ENCODE measurements at regions not wholly inside any gene's neighbourhood (a gene's known extent, or its start where the extent isn't known, plus 50 kb on each side); places are given as distances from the start of the nearest gene placed in this dataset.

GRCh38 chr14:87529081-87529480 is 463.9 kb downstream of the GALC start:
- no peaks in the 10 kb centered on the region for H3K27me3 ChIP-seq (ENCODE audit: control insufficient read depth in 5 of 5, insufficient read depth in 4 of 5, low read length in 5 of 5)
- H3K9me3 ChIP-seq (ENCODE audit: control insufficient read depth in 5 of 5, low read length in 5 of 5): no peaks in the 10 kb centered on the region
- no peaks in the 10 kb centered on the region for H3K4me1 ChIP-seq (ENCODE audit: control insufficient read depth in 5 of 5, insufficient read depth in 5 of 5, low read length in 5 of 5)

GRCh38 chr14:87526731-87527130 is 466.3 kb downstream of the GALC start:
- no peak overlapping the region for H3K27ac ChIP-seq (ENCODE audit: low read depth, low read length)
- H3K27me3 ChIP-seq (ENCODE audit: control insufficient read depth in 5 of 5, insufficient read depth in 4 of 5, low read length in 5 of 5): no peaks in the 10 kb centered on the region
- no peaks in the 10 kb centered on the region for H3K36me3 ChIP-seq (ENCODE audit: control insufficient read depth in 5 of 5, insufficient read depth in 5 of 5, low read length in 5 of 5)
- no peaks in the 10 kb centered on the region for H3K4me1 ChIP-seq (ENCODE audit: control insufficient read depth in 5 of 5, insufficient read depth in 5 of 5, low read length in 5 of 5)
- H3K4me3 ChIP-seq (ENCODE audit: low read depth in 1 of 5, low read length in 5 of 5): no peak overlapping the region
- H3K9me3 ChIP-seq (ENCODE audit: control insufficient read depth in 5 of 5, low read length in 5 of 5): no peaks in the 10 kb centered on the region
- H3K9ac ChIP-seq (ENCODE audit: low read length in 5 of 5): no peak overlapping the region

More at GRCh38 chr14:87529081-87529480, 463.9 kb downstream of the GALC start:
- Histone ChIP-seq H3K36me3 (ENCODE audit: control insufficient read depth in 5 of 5, insufficient read depth in 5 of 5, low read length in 5 of 5) (no peaks in the 10 kb centered on the region), H3K27ac (ENCODE audit: low read depth, low read length) (no peak overlapping the region), H3K4me3 (ENCODE audit: low read depth in 1 of 5, low read length in 5 of 5) (no peak overlapping the region), H3K9ac (ENCODE audit: low read length in 5 of 5) (no peak overlapping the region)

- Histone ChIP-seq H3K4me1 (ENCODE audit: control insufficient read depth in 5 of 5, insufficient read depth in 5 of 5, low read length in 5 of 5) (no peaks in the 10 kb centered on the region), H3K9me3 (ENCODE audit: control insufficient read depth in 5 of 5, low read length in 5 of 5) (no peaks in the 10 kb centered on the region), H3K9ac (ENCODE audit: low read length in 5 of 5) (no peak overlapping the region), H3K36me3 (ENCODE audit: control insufficient read depth in 5 of 5, insufficient read depth in 5 of 5, low read length in 5 of 5) (no peaks in the 10 kb centered on the region), H3K27ac (ENCODE audit: low read depth, low read length) (no peak overlapping the region), H3K27me3 (ENCODE audit: control insufficient read depth in 5 of 5, insufficient read depth in 4 of 5, low read length in 5 of 5) (no peaks in the 10 kb centered on the region), H3K4me3 (ENCODE audit: low read depth in 1 of 5, low read length in 5 of 5) (no peak overlapping the region)
These were observed 469.0 kb downstream of the GALC start for GRCh38 chr14:87524011-87524410.

DNA sequence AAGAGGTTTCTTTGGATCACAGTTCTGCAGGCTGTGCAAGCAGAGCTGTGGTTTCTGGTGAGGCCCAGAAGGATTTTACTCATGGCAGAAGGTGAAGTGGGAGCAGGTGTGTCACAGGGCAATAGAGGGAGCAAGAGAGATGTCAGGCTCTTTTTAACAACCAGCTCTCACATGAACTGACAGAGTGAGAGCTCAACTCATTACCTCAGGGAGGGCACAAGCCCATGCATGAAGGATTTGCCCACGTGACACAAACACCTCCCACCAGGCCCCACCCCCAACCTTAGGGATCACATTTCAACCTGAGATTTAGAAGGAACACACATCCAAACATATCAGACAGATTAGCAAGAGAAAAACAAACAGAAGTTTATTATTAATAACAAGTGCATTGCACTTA is 470.4 kb downstream of the GALC start:
- Histone ChIP-seq H3K9ac (ENCODE audit: low read length in 5 of 5) (no peak overlapping the region), H3K4me1 (ENCODE audit: control insufficient read depth in 5 of 5, insufficient read depth in 5 of 5, low read length in 5 of 5) (no peaks in the 10 kb centered on the region), H3K36me3 (ENCODE audit: control insufficient read depth in 5 of 5, insufficient read depth in 5 of 5, low read length in 5 of 5) (no peaks in the 10 kb centered on the region), H3K27ac (ENCODE audit: low read depth, low read length) (no peak overlapping the region), H3K27me3 (ENCODE audit: control insufficient read depth in 5 of 5, insufficient read depth in 4 of 5, low read length in 5 of 5) (no peaks in the 10 kb centered on the region), H3K9me3 (ENCODE audit: control insufficient read depth in 5 of 5, low read length in 5 of 5) (peaks cover 0 to 3% (median under 1%) of the 10 kb centered on the region in 5 donors), H3K4me3 (ENCODE audit: low read depth in 1 of 5, low read length in 5 of 5) (no peak overlapping the region)

GRCh38 chr14:87508333-87508732 is 484.6 kb downstream of the GALC start:
- H3K9ac ChIP-seq (ENCODE audit: low read length in 5 of 5): no peak overlapping the region
- H3K4me1 ChIP-seq (ENCODE audit: control insufficient read depth in 5 of 5, insufficient read depth in 5 of 5, low read length in 5 of 5): no peaks in the 10 kb centered on the region
- H3K4me3 ChIP-seq (ENCODE audit: low read depth in 1 of 5, low read length in 5 of 5): no peak overlapping the region
- H3K27me3 ChIP-seq (ENCODE audit: control insufficient read depth in 5 of 5, insufficient read depth in 4 of 5, low read length in 5 of 5): no peaks in the 10 kb centered on the region
- H3K36me3 ChIP-seq (ENCODE audit: control insufficient read depth in 5 of 5, insufficient read depth in 5 of 5, low read length in 5 of 5): no peaks in the 10 kb centered on the region
- no peak overlapping the region for H3K27ac ChIP-seq (ENCODE audit: low read depth, low read length)
- peaks cover 0 to 3% (median 0%) of the 10 kb centered on the region in 5 donors for H3K9me3 ChIP-seq (ENCODE audit: control insufficient read depth in 5 of 5, low read length in 5 of 5)

DNA sequence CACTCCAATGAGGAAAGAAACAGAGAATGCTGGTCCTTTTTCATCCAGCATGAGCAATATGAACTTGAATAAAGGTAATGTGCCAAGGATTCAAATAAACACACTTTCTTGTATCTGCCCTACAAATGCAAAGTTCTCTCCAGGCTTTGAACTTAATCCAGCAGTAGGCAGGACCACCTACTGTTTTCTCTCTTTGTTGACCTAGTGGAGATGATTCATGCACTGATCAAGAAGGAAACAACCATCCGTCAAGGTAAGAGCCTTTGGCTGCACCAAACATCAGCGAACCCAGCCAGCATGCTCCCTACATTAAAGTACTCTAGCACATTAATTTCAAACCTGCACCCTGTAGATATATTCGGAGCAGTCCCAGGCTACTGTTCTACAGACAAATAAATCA is 489.3 kb downstream of the GALC start:
- Histone ChIP-seq H3K9me3 (ENCODE audit: control insufficient read depth in 5 of 5, low read length in 5 of 5) (no peaks in the 10 kb centered on the region), H3K27ac (ENCODE audit: low read depth, low read length) (no peak overlapping the region), H3K27me3 (ENCODE audit: control insufficient read depth in 5 of 5, insufficient read depth in 4 of 5, low read length in 5 of 5) (no peaks in the 10 kb centered on the region), H3K9ac (ENCODE audit: low read length in 5 of 5) (no peak overlapping the region), H3K4me3 (ENCODE audit: low read depth in 1 of 5, low read length in 5 of 5) (no peak overlapping the region), H3K36me3 (ENCODE audit: control insufficient read depth in 5 of 5, insufficient read depth in 5 of 5, low read length in 5 of 5) (no peaks in the 10 kb centered on the region), H3K4me1 (ENCODE audit: control insufficient read depth in 5 of 5, insufficient read depth in 5 of 5, low read length in 5 of 5) (no peaks in the 10 kb centered on the region)

GRCh38 chr14:87497301-87497700 is 495.7 kb downstream of the GALC start:
- H3K36me3 ChIP-seq (ENCODE audit: control insufficient read depth in 5 of 5, insufficient read depth in 5 of 5, low read length in 5 of 5): no peaks in the 10 kb centered on the region
- H3K27me3 ChIP-seq (ENCODE audit: control insufficient read depth in 5 of 5, insufficient read depth in 4 of 5, low read length in 5 of 5): no peaks in the 10 kb centered on the region
- no peak overlapping the region for H3K9ac ChIP-seq (ENCODE audit: low read length in 5 of 5)
- no peak overlapping the region for H3K27ac ChIP-seq (ENCODE audit: low read depth, low read length)
- H3K4me1 ChIP-seq (ENCODE audit: control insufficient read depth in 5 of 5, insufficient read depth in 5 of 5, low read length in 5 of 5): no peaks in the 10 kb centered on the region
- H3K9me3 ChIP-seq (ENCODE audit: control insufficient read depth in 5 of 5, low read length in 5 of 5): no peaks in the 10 kb centered on the region
- no peak overlapping the region for H3K4me3 ChIP-seq (ENCODE audit: low read depth in 1 of 5, low read length in 5 of 5)

DNA sequence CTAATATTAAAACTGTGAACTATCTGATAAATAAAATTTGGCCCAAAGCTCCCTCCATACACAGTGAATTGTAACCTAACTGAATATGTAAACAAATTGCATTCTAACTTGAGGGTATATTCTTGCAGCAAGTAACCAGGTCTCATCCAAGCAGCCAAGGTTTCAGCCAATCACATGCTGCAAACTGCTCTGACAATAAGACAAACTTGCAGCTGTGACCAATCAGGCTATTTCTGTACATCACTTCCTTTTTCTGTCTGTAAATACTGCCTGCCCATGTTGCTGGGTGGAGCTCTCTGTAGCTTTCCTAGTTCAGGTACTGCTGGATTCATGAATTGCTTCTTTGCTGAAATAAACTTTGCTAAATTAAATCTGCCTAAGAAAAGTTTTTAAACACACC is 499.0 kb downstream of the GALC start:
- Histone ChIP-seq H3K4me1 (ENCODE audit: control insufficient read depth in 5 of 5, insufficient read depth in 5 of 5, low read length in 5 of 5) (no peaks in the 10 kb centered on the region), H3K9me3 (ENCODE audit: control insufficient read depth in 5 of 5, low read length in 5 of 5) (no peaks in the 10 kb centered on the region), H3K4me3 (ENCODE audit: low read depth in 1 of 5, low read length in 5 of 5) (no peak overlapping the region)

GRCh38 chr14:87492561-87492960 is 500.4 kb downstream of the GALC start:
- H3K4me3 ChIP-seq (ENCODE audit: low read depth in 1 of 5, low read length in 5 of 5): no peak overlapping the region
- H3K9ac ChIP-seq (ENCODE audit: low read length in 5 of 5): no peak overlapping the region
- H3K27me3 ChIP-seq (ENCODE audit: control insufficient read depth in 5 of 5, insufficient read depth in 4 of 5, low read length in 5 of 5): no peaks in the 10 kb centered on the region
- no peaks in the 10 kb centered on the region for H3K4me1 ChIP-seq (ENCODE audit: control insufficient read depth in 5 of 5, insufficient read depth in 5 of 5, low read length in 5 of 5)
- no peak overlapping the region for H3K27ac ChIP-seq (ENCODE audit: low read depth, low read length)
- H3K36me3 ChIP-seq (ENCODE audit: control insufficient read depth in 5 of 5, insufficient read depth in 5 of 5, low read length in 5 of 5): no peaks in the 10 kb centered on the region
- H3K9me3 ChIP-seq (ENCODE audit: control insufficient read depth in 5 of 5, low read length in 5 of 5): no peaks in the 10 kb centered on the region

More for the DNA sequence above, 499.0 kb downstream of the GALC start:
- H3K9ac ChIP-seq (ENCODE audit: low read length in 5 of 5): no peak overlapping the region
- no peaks in the 10 kb centered on the region for H3K27me3 ChIP-seq (ENCODE audit: control insufficient read depth in 5 of 5, insufficient read depth in 4 of 5, low read length in 5 of 5)
- H3K36me3 ChIP-seq (ENCODE audit: control insufficient read depth in 5 of 5, insufficient read depth in 5 of 5, low read length in 5 of 5): no peaks in the 10 kb centered on the region
- H3K27ac ChIP-seq (ENCODE audit: low read depth, low read length): no peak overlapping the region

- Histone ChIP-seq H3K9ac (ENCODE audit: low read length in 5 of 5) (no peak overlapping the region), H3K4me1 (ENCODE audit: control insufficient read depth in 5 of 5, insufficient read depth in 5 of 5, low read length in 5 of 5) (no peaks in the 10 kb centered on the region), H3K27ac (ENCODE audit: low read depth, low read length) (no peak overlapping the region), H3K9me3 (ENCODE audit: control insufficient read depth in 5 of 5, low read length in 5 of 5) (no peaks in the 10 kb centered on the region), H3K4me3 (ENCODE audit: low read depth in 1 of 5, low read length in 5 of 5) (no peak overlapping the region), H3K36me3 (ENCODE audit: control insufficient read depth in 5 of 5, insufficient read depth in 5 of 5, low read length in 5 of 5) (no peaks in the 10 kb centered on the region), H3K27me3 (ENCODE audit: control insufficient read depth in 5 of 5, insufficient read depth in 4 of 5, low read length in 5 of 5) (no peaks in the 10 kb centered on the region)
These were observed 501.2 kb downstream of the GALC start for GRCh38 chr14:87491816-87492215.
